B cell (primary cell): ENCODE measurements at regions not wholly inside any gene's neighbourhood (a gene's known extent, or its start where the extent isn't known, plus 50 kb on each side); places are given as distances from the start of the nearest gene placed in this dataset.

Experiments
- EZH2 ChIP-seq: IDR thresholded peaks from 2 replicates; pipeline ENCODE4 v1.6.1; 2012; ENCODE audit warnings: borderline replicate concordance, low read depth, mild to moderate bottlenecking, moderate library complexity, low read length; ENCODE audit not compliant: insufficient read depth, poor library complexity, severe bottlenecking
- TF ChIP-seq, protein P1 (sequence below): fragments of 200-600 bp; IDR thresholded peaks from one replicate; pipeline ENCODE4 v1.8.0; 2022; ENCODE audit warnings: antibody characterized with exemption, mild to moderate bottlenecking

DNA sequence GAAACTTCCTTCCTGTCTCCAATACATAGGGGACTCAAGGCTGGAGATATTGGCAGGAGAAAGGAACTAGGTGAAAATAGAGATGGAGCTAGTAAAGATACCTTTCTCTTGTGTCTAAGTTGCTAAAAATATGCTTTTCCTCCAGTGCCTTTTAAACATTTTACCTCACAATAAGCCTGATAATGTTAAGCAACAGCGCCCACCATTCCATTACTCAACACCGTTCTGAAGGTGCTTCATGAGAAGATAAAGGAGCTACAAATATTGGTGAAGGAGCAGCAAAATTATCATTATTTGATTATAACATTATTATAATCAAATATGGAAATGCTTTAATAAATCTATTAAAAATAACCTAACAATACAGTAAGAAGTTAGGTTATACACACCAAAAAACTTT lies 83.6 kb upstream of the BARX2 start:
- TF ChIP-seq, protein P1, sequence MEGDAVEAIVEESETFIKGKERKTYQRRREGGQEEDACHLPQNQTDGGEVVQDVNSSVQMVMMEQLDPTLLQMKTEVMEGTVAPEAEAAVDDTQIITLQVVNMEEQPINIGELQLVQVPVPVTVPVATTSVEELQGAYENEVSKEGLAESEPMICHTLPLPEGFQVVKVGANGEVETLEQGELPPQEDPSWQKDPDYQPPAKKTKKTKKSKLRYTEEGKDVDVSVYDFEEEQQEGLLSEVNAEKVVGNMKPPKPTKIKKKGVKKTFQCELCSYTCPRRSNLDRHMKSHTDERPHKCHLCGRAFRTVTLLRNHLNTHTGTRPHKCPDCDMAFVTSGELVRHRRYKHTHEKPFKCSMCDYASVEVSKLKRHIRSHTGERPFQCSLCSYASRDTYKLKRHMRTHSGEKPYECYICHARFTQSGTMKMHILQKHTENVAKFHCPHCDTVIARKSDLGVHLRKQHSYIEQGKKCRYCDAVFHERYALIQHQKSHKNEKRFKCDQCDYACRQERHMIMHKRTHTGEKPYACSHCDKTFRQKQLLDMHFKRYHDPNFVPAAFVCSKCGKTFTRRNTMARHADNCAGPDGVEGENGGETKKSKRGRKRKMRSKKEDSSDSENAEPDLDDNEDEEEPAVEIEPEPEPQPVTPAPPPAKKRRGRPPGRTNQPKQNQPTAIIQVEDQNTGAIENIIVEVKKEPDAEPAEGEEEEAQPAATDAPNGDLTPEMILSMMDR: no peak
- no peak for TF ChIP-seq EZH2
